ENCODE measurements at regions not wholly inside any gene's neighbourhood (a gene's known extent, or its start where the extent isn't known, plus 50 kb on each side); places are given as distances from the start of the nearest gene placed in this dataset.

- FAIRE-seq (no peak), DNase-seq (ENCODE audit: low spot score) (no peak)
These were observed 329.1 kb upstream of the CNTNAP5 start for GRCh38 chr2:123696021-123696420.

- DNase-seq (ENCODE audit: low spot score) (no peak), FAIRE-seq (peak; percentile 30)
These were observed 328.2 kb upstream of the CNTNAP5 start for GRCh38 chr2:123696799-123697410.

GRCh38 chr2:123715467-123715982 lies 309.6 kb upstream of the CNTNAP5 start:
- FAIRE-seq, result no peak
- DNase-seq (ENCODE audit: low spot score), result no peak

- FAIRE-seq (no peak), DNase-seq (ENCODE audit: low spot score) (no peak)
These were observed 307.3 kb upstream of the CNTNAP5 start for GRCh38 chr2:123717636-123718334.

- peak; percentile 20 for DNase-seq (ENCODE audit: low spot score)
These were observed 304.3 kb upstream of the CNTNAP5 start for GRCh38 chr2:123720760-123721159.

GRCh38 chr2:123723706-123724105 lies 301.4 kb upstream of the CNTNAP5 start:
- DNase-seq (ENCODE audit: low spot score) (no peak), FAIRE-seq (no peak)

More at GRCh38 chr2:123720760-123721159, 304.3 kb upstream of the CNTNAP5 start:
- FAIRE-seq, result peak; percentile 9

- DNase-seq (ENCODE audit: low spot score) (no peak), FAIRE-seq (peak; percentile 20)
These were observed 292.5 kb upstream of the CNTNAP5 start for GRCh38 chr2:123732563-123732962.

GRCh38 chr2:123737371-123737770 lies 287.7 kb upstream of the CNTNAP5 start:
- DNase-seq (ENCODE audit: low spot score) (no peak), FAIRE-seq (no peak)

GRCh38 chr2:123738643-123739042 lies 286.4 kb upstream of the CNTNAP5 start:
- DNase-seq (ENCODE audit: low spot score) (no peak), FAIRE-seq (no peak)

GRCh38 chr2:123746006-123746405 lies 279.1 kb upstream of the CNTNAP5 start:
- no peak for DNase-seq (ENCODE audit: low spot score)
- no peak for FAIRE-seq

- DNase-seq (ENCODE audit: low spot score) (no peak), FAIRE-seq (no peak)
These were observed 277.8 kb upstream of the CNTNAP5 start for GRCh38 chr2:123747326-123747725.

GRCh38 chr2:123762221-123762620 lies 262.9 kb upstream of the CNTNAP5 start:
- DNase-seq (ENCODE audit: low spot score) (no peak), FAIRE-seq (no peak)

- no peak for DNase-seq (ENCODE audit: low spot score)
- no peak for FAIRE-seq
These were observed 256.9 kb upstream of the CNTNAP5 start for GRCh38 chr2:123768233-123768632.

GRCh38 chr2:123769001-123769400 lies 256.1 kb upstream of the CNTNAP5 start:
- FAIRE-seq, result no peak

GRCh38 chr2:123770996-123771720 lies 253.9 kb upstream of the CNTNAP5 start:
- DNase-seq (ENCODE audit: low spot score) (no peak), FAIRE-seq (no peak)

More at GRCh38 chr2:123769001-123769400, 256.1 kb upstream of the CNTNAP5 start:
- DNase-seq (ENCODE audit: low spot score), result no peak

- FAIRE-seq, result no peak
- no peak for DNase-seq (ENCODE audit: low spot score)
These were observed 253.0 kb upstream of the CNTNAP5 start for GRCh38 chr2:123771928-123772632.

GRCh38 chr2:123777116-123777515 lies 248.0 kb upstream of the CNTNAP5 start:
- no peak for FAIRE-seq
- no peak for DNase-seq (ENCODE audit: low spot score)

GRCh38 chr2:123783164-123783563 lies 241.9 kb upstream of the CNTNAP5 start:
- DNase-seq (ENCODE audit: low spot score) (no peak), FAIRE-seq (no peak)

GRCh38 chr2:123785332-123785731 lies 239.8 kb upstream of the CNTNAP5 start:
- FAIRE-seq, result no peak
- DNase-seq (ENCODE audit: low spot score), result no peak

GRCh38 chr2:123791207-123791606 lies 233.9 kb upstream of the CNTNAP5 start:
- no peak for FAIRE-seq
- DNase-seq (ENCODE audit: low spot score), result no peak

GRCh38 chr2:123791684-123792083 lies 233.4 kb upstream of the CNTNAP5 start:
- FAIRE-seq (no peak), DNase-seq (ENCODE audit: low spot score) (no peak)

Data from urothelium cell line (cell line).